ENCODE measurements at regions not wholly inside any gene's neighbourhood (a gene's known extent, or its start where the extent isn't known, plus 50 kb on each side); places are given as distances from the start of the nearest gene placed in this dataset.

GRCh38 chr6:11381801-11382513, 149.5 kb upstream of the NEDD9 start (continued):
- no peak for TF ChIP-seq ZBTB11 (tag by site-specific recombination; conservative IDR thresholded peaks at IDR 0.05; ENCODE audit: low read depth)
- TF ChIP-seq ZNF10 (tag by site-specific recombination; IDR thresholded peaks at IDR 0.05): no peak
- no peak for TF ChIP-seq ZNF791 (tag by site-specific recombination; IDR thresholded peaks at IDR 0.05)
- no peak for TF ChIP-seq BCL11A (tag by site-specific recombination; IDR thresholded peaks at IDR 0.05; ENCODE audit: low read depth)
- TF ChIP-seq ZNF114 (tag by site-specific recombination; IDR thresholded peaks at IDR 0.05): no peak
- TF ChIP-seq ZNF707 (tag by site-specific recombination; IDR thresholded peaks at IDR 0.05): no peak

GRCh38 chr6:11380969-11381744, 148.7 kb upstream of the NEDD9 start:
- Histone ChIP-seq H3K9me3 (ENCODE audit: control insufficient read depth, insufficient read depth, low read depth, low read length) (no peaks in the 10 kb centered on the region), H3K4me1 (ENCODE audit: control insufficient read depth, insufficient read depth, low read length) (no peaks in the 10 kb centered on the region), H3K36me3 (ENCODE audit: control insufficient read depth in 2 of 2, insufficient read depth in 1 of 2, low read length in 2 of 2) (no peaks in the 10 kb centered on the region), H3K27ac (ENCODE audit: extremely low read depth, low read depth, low read length) (no peak overlapping the region), H3K4me3 (ENCODE audit: low read depth, low read length) (no peak overlapping the region)
- no peak for TF ChIP-seq PRDM1 (tag by site-specific recombination; IDR thresholded peaks at IDR 0.05)
- TF ChIP-seq SCRT2 (tag by site-specific recombination; IDR thresholded peaks at IDR 0.05): no peak
- TF ChIP-seq ZNF473 (tag by site-specific recombination; IDR thresholded peaks at IDR 0.05): no peak
- no peak for TF ChIP-seq ZNF776 (tag by site-specific recombination; IDR thresholded peaks at IDR 0.05; ENCODE audit: borderline replicate concordance)
- no peak for TF ChIP-seq KLF9 (tag by site-specific recombination; IDR thresholded peaks at IDR 0.05; ENCODE audit: low read depth)
- no peak for TF ChIP-seq ZNF571 (tag by site-specific recombination; IDR thresholded peaks at IDR 0.05)
- TF ChIP-seq ZBTB44 (tag by site-specific recombination; IDR thresholded peaks at IDR 0.05): no peak
- TF ChIP-seq ZNF157 (tag by site-specific recombination; IDR thresholded peaks at IDR 0.05): no peak
- no peak for TF ChIP-seq MZF1 (tag by site-specific recombination; IDR thresholded peaks at IDR 0.05; ENCODE audit: borderline replicate concordance)
- TF ChIP-seq ZNF248 (tag by site-specific recombination; IDR thresholded peaks at IDR 0.05): no peak
- TF ChIP-seq ZNF114 (tag by site-specific recombination; IDR thresholded peaks at IDR 0.05): no peak
- no peak for TF ChIP-seq ZNF510 (tag by site-specific recombination; IDR thresholded peaks at IDR 0.05; ENCODE audit: insufficient replicate concordance)
- TF ChIP-seq ZNF654 (tag by site-specific recombination; IDR thresholded peaks at IDR 0.05; ENCODE audit: low read depth): no peak
- TF ChIP-seq ZNF426 (tag by site-specific recombination; IDR thresholded peaks at IDR 0.05): no peak
- no peak for TF ChIP-seq OSR2 (tag by site-specific recombination; IDR thresholded peaks at IDR 0.05)
- no peak for TF ChIP-seq ZNF292 (tag by site-specific recombination; IDR thresholded peaks at IDR 0.05; ENCODE audit: borderline replicate concordance, low read depth)
- no peak for TF ChIP-seq ZNF214 (tag by site-specific recombination; IDR thresholded peaks at IDR 0.05; ENCODE audit: borderline replicate concordance)
- ChIA-PET POLR2A (no interaction called here), CTCF (interaction anchor here (0.6 to 3.0 kb wide), 7 partner anchors 10 to 207 kb away, joined by 3 to 12 read pairs (median 3); no protein-coding TSS in a partner anchor)
